ENCODE measurements at regions not wholly inside any gene's neighbourhood (a gene's known extent, or its start where the extent isn't known, plus 50 kb on each side); places are given as distances from the start of the nearest gene placed in this dataset.

DNA sequence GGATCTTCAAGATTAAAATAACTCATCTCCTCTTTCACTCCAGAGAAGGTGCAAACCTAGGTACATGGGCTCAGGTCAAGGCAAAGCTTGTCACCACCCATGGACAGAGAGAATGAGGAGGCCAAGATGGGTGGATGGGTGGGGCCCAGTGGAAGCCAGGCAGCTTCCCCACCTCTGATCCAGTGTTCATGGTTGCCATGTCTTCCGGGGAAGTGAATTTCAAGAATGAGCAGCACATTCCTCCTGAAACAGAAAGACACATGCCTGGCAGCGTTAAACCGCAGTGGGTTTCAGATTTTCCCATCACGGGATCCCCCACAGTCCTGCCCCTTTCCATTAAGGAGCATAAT lies 301.7 kb downstream of the EIPR1 start:
- TF ChIP-seq ZNF274 (IDR thresholded peaks at IDR 0.05; ENCODE audit: low read depth, low read length) (no peak), SUZ12 (IDR thresholded peaks at IDR 0.05; ENCODE audit: extremely low read depth, insufficient read depth, insufficient read length) (no peak)

Data from NT2/D1 (cell line).